Activated T-cell treated with anti-CD3 and anti-CD28 coated beads, Interleukin-2, amount 50 U/mL, for 4 hours (primary cell): ENCODE measurements at regions not wholly inside any gene's neighbourhood (a gene's known extent, or its start where the extent isn't known, plus 50 kb on each side); places are given as distances from the start of the nearest gene placed in this dataset.
A peak's percentile ranks its signal among the peaks of the same experiment; 100 is the strongest.
"Not testable (repeated sequence)": the region's sequence is repeated elsewhere in the genome, so short reads cannot be mapped to it uniquely, and the experiment has no call there.

Experiments used
- ATAC-seq, 2 donors: fragments of 200-7000 bp; cut with Tn5 transposase; one replicate each; pipeline ENCODE4 v1.10.0; 2021
- DNase-seq: peaks from one replicate; pipeline ENCODE4 v3.0.0-alpha.2; 2020
- H3K27me3 Mint-ChIP-seq: one replicate; pipeline ENCODE4 v1.8.0; 2021; ENCODE audit warnings: low read depth, mixed read lengths
- H3K36me3 Mint-ChIP-seq: one replicate; pipeline ENCODE4 v1.8.0; 2022; ENCODE audit warnings: mixed read lengths; ENCODE audit not compliant: insufficient read depth
- H3K4me1 Mint-ChIP-seq: one replicate; pipeline ENCODE4 v1.8.0; 2021; ENCODE audit warnings: low read depth, mixed read lengths
- H3K4me3 Mint-ChIP-seq: one replicate; pipeline ENCODE4 v1.8.0; 2021; ENCODE audit warnings: mild to moderate bottlenecking, moderate library complexity, mixed read lengths
- H3K9me3 Mint-ChIP-seq: one replicate; pipeline ENCODE4 v1.8.0; 2021; ENCODE audit warnings: mixed read lengths

DNA sequence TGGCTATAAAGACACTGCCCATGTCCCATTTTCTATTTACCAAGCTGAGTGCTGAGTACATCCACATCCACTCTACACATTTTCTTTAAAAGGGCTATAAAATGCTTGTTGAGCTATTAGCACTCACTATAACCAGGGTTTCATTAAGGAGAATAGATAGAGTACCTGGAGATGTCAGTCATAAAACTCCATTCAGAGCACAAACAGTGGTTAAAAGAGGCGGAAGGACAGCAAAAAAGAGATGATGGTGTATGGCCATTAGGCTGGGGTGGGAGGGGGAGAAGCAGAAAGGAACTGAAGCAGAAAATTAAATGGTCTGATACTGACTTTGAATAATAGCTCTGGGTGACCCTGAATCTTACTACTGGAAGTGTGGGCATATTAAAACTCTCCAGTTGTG lies 609.9 kb upstream of the MAP3K7 start:
- ATAC-seq (no peak), DNase-seq (no peak)
- peaks cover 2% of the 10 kb centered on the region for H3K27me3 Mint-ChIP-seq
- H3K4me1 Mint-ChIP-seq: no peaks in the 10 kb centered on the region
- no peaks in the 10 kb centered on the region for H3K36me3 Mint-ChIP-seq
- no peaks in the 10 kb centered on the region for H3K9me3 Mint-ChIP-seq
- no peak overlapping the region for H3K4me3 Mint-ChIP-seq

- H3K27me3 Mint-ChIP-seq: peaks cover 2% of the 10 kb centered on the region
- DNase-seq (no peak), ATAC-seq (no peak)
- H3K36me3 Mint-ChIP-seq: no peaks in the 10 kb centered on the region
- peaks cover 11% of the 10 kb centered on the region for H3K9me3 Mint-ChIP-seq
- H3K4me1 Mint-ChIP-seq: no peaks in the 10 kb centered on the region
- H3K4me3 Mint-ChIP-seq: no peak overlapping the region
These were observed 606.6 kb upstream of the MAP3K7 start for GRCh38 chr6:91193446-91193845.

GRCh38 chr6:91190041-91190440 lies 603.2 kb upstream of the MAP3K7 start:
- not testable (repeated sequence) for ATAC-seq, H3K4me3 Mint-ChIP-seq, H3K27me3 Mint-ChIP-seq, H3K36me3 Mint-ChIP-seq, H3K4me1 Mint-ChIP-seq, DNase-seq
- peaks cover 11% of the 10 kb centered on the region for H3K9me3 Mint-ChIP-seq

DNA sequence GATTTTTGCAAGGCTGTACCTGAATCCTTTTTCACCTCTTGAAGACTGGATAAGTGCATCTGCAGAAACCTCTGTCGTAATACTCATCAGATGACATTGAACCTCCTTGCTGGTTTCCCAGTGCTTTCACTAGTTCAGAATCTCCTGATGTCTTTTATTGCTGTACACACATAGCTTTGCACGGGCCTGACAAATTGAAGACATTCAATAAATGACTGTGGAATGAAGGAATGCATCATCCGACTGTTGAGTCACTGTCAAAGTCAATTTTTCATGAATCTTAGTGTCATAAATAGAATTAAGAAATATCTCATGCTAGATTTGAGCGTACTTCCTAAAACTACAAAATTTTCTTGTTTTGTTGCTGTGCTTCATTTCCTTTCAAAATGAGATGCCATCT lies 598.2 kb upstream of the MAP3K7 start:
- H3K4me3 Mint-ChIP-seq: no peak overlapping the region
- peaks cover 9% of the 10 kb centered on the region for H3K9me3 Mint-ChIP-seq
- H3K36me3 Mint-ChIP-seq: no peaks in the 10 kb centered on the region
- ATAC-seq (no peak), DNase-seq (no peak)
- H3K4me1 Mint-ChIP-seq: no peaks in the 10 kb centered on the region
- no peaks in the 10 kb centered on the region for H3K27me3 Mint-ChIP-seq

GRCh38 chr6:91181416-91181815 lies 594.5 kb upstream of the MAP3K7 start:
- Mint-ChIP-seq H3K4me3 (no peak overlapping the region), H3K27me3 (no peaks in the 10 kb centered on the region), H3K4me1 (no peaks in the 10 kb centered on the region), H3K9me3 (peaks cover 6% of the 10 kb centered on the region), H3K36me3 (no peaks in the 10 kb centered on the region)
- DNase-seq (no peak), ATAC-seq (no peak)

GRCh38 chr6:91173651-91174050 lies 586.8 kb upstream of the MAP3K7 start:
- H3K4me1 Mint-ChIP-seq: no peaks in the 10 kb centered on the region
- ATAC-seq: no peak
- H3K9me3 Mint-ChIP-seq: no peaks in the 10 kb centered on the region
- DNase-seq: no peak
- H3K27me3 Mint-ChIP-seq: no peaks in the 10 kb centered on the region
- H3K36me3 Mint-ChIP-seq: no peaks in the 10 kb centered on the region
- H3K4me3 Mint-ChIP-seq: no peak overlapping the region

- Mint-ChIP-seq H3K9me3 (no peaks in the 10 kb centered on the region), H3K4me1 (no peaks in the 10 kb centered on the region), H3K4me3 (no peak overlapping the region), H3K36me3 (no peaks in the 10 kb centered on the region), H3K27me3 (no peaks in the 10 kb centered on the region)
- ATAC-seq: no peak
- DNase-seq: no peak
These were observed 586.3 kb upstream of the MAP3K7 start for GRCh38 chr6:91173186-91173585.

- Mint-ChIP-seq H3K4me1 (no peaks in the 10 kb centered on the region), H3K9me3 (no peaks in the 10 kb centered on the region), H3K27me3 (no peaks in the 10 kb centered on the region), H3K4me3 (no peak overlapping the region), H3K36me3 (no peaks in the 10 kb centered on the region)
- DNase-seq: no peak
- no peak for ATAC-seq
These were observed 585.0 kb upstream of the MAP3K7 start for GRCh38 chr6:91171754-91172462.

DNA sequence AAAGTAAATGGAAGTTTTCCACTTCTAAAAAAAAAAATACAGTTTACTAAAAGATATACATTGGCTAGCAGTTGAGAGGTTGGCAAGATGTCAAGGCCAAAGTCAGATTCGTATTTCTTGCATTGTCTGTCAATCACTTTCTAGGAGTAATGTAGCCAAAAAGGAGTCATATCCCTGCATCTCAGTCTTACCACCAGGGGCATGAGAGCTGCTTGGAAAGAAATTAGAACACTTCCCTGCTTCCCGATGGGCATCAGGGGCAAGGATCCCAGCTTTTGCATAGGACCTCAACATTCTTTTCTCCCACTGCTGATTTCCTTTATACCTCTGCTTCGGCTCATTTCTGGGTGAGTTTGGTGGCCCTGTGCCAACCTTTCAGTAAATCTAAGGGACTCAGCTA lies 581.0 kb upstream of the MAP3K7 start:
- H3K27me3 Mint-ChIP-seq: no peaks in the 10 kb centered on the region
- no peaks in the 10 kb centered on the region for H3K9me3 Mint-ChIP-seq
- no peaks in the 10 kb centered on the region for H3K4me1 Mint-ChIP-seq
- H3K36me3 Mint-ChIP-seq: no peaks in the 10 kb centered on the region
- ATAC-seq (no peak), DNase-seq (no peak)
- H3K4me3 Mint-ChIP-seq: no peak overlapping the region

- no peaks in the 10 kb centered on the region for H3K36me3 Mint-ChIP-seq
- DNase-seq (no peak), ATAC-seq (no peak)
- no peaks in the 10 kb centered on the region for H3K27me3 Mint-ChIP-seq
- H3K4me1 Mint-ChIP-seq: no peaks in the 10 kb centered on the region
- no peak overlapping the region for H3K4me3 Mint-ChIP-seq
- no peaks in the 10 kb centered on the region for H3K9me3 Mint-ChIP-seq
These were observed 579.6 kb upstream of the MAP3K7 start for GRCh38 chr6:91166271-91167046.

DNA sequence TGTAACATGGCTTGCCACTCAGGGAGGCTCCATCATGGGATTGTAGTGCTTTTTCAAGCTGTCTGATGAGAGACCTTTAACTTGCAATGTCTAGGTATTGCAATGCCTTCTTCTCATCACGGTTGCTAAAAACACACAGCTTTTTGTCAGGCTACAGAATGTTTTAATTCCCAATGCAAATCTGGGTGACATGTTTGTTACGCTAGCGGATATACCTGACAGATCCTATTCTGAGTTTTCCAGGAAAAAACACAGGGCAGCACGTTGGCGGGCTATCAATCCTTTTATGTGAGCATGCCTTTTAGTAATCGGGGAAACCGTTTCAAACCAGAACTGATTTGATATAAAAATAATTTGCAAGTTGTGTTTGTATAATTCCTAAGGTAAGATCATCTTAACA lies 577.2 kb upstream of the MAP3K7 start:
- Mint-ChIP-seq H3K4me1 (no peaks in the 10 kb centered on the region), H3K27me3 (peaks cover 2% of the 10 kb centered on the region), H3K9me3 (no peaks in the 10 kb centered on the region), H3K36me3 (no peaks in the 10 kb centered on the region), H3K4me3 (no peak overlapping the region)
- no peak for DNase-seq
- no peak for ATAC-seq

DNA sequence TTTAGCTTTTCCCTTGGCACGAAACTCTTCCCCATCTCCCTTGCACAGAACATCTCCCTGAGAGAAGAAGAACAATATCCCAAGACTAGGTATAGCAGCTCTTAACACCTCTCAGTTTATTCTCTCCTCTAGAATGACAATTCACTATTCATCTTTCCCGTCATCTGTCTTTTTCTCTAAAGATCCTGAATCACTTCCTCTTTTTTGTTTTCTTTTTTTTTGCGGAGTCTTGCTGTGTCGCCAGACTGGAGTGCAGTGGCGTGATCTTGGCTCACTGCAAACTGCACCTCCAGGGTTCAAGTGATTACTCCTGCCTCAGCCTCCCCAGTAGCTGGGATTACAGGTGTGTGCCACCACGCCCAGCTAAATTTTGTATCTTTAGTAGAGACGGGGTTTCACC lies 574.4 kb upstream of the MAP3K7 start:
- Mint-ChIP-seq H3K4me1 (no peaks in the 10 kb centered on the region), H3K9me3 (no peaks in the 10 kb centered on the region), H3K36me3 (no peaks in the 10 kb centered on the region), H3K27me3 (peaks cover 2% of the 10 kb centered on the region), H3K4me3 (no peak overlapping the region)
- DNase-seq: no peak
- no peak for ATAC-seq

- no peak for DNase-seq
- H3K4me1 Mint-ChIP-seq: no peaks in the 10 kb centered on the region
- peak in 1 of 2 donors; percentile 27 for ATAC-seq
- H3K4me3 Mint-ChIP-seq: no peak overlapping the region
- peaks cover 2% of the 10 kb centered on the region for H3K27me3 Mint-ChIP-seq
- H3K36me3 Mint-ChIP-seq: no peaks in the 10 kb centered on the region
- no peaks in the 10 kb centered on the region for H3K9me3 Mint-ChIP-seq
These were observed 568.4 kb upstream of the MAP3K7 start for GRCh38 chr6:91155129-91155785.

GRCh38 chr6:91152824-91153223 lies 566.0 kb upstream of the MAP3K7 start:
- no peaks in the 10 kb centered on the region for H3K4me1 Mint-ChIP-seq
- no peak overlapping the region for H3K4me3 Mint-ChIP-seq
- H3K9me3 Mint-ChIP-seq: no peaks in the 10 kb centered on the region
- DNase-seq: no peak
- ATAC-seq: no peak
- peaks cover 2% of the 10 kb centered on the region for H3K27me3 Mint-ChIP-seq
- no peaks in the 10 kb centered on the region for H3K36me3 Mint-ChIP-seq
